CD4-positive, CD25-positive, alpha-beta regulatory T cell (primary cell): ENCODE measurements at regions not wholly inside any gene's neighbourhood (a gene's known extent, or its start where the extent isn't known, plus 50 kb on each side); places are given as distances from the start of the nearest gene placed in this dataset.

Experiments used
- ATAC-seq, 2 donors: fragments of 150-1000 bp; cut with Tn5 transposase; one replicate each; pipeline ENCODE4 v1.10.0; 2021; ENCODE audit warnings: low read depth in 2 of 2, moderate number of reproducible peaks in 2 of 2, moderate library complexity in 1 of 2
- DNase-seq, 3 donors: peaks; one replicate each; pipeline versions ENCODE4 v3.0.0 to v3.0.0-alpha.2; 2012 to 2022; ENCODE audit warnings: mixed read lengths in 1 of 3
- H3K27ac ChIP-seq: one replicate; pipeline ENCODE4 v1.7.0; 2013; ENCODE audit warnings: mild to moderate bottlenecking, low read length; ENCODE audit not compliant: insufficient read depth, poor library complexity, severe bottlenecking
- H3K27me3 ChIP-seq: one replicate; pipeline ENCODE4 v1.7.0; 2013; ENCODE audit warnings: low read length; ENCODE audit not compliant: control insufficient read depth, insufficient read depth
- H3K36me3 ChIP-seq: one replicate; pipeline ENCODE4 v1.7.0; 2013; ENCODE audit warnings: mild to moderate bottlenecking, low read length, moderate library complexity; ENCODE audit not compliant: control insufficient read depth, insufficient read depth
- H3K4me1 ChIP-seq: 2 replicates; pipeline ENCODE4 v1.7.0; 2013; ENCODE audit warnings: mild to moderate bottlenecking, low read length; ENCODE audit not compliant: insufficient read depth, control insufficient read depth, poor library complexity, severe bottlenecking
- H3K4me3 ChIP-seq: one replicate; pipeline ENCODE4 v1.7.0; 2013; ENCODE audit warnings: low read depth, mild to moderate bottlenecking, low read length, moderate library complexity
- H3K9me3 ChIP-seq, 2 experiments: 1 replicate in 1 of 2; 2 replicates in 1 of 2; pipeline ENCODE4 v1.7.0; 2013; ENCODE audit warnings: low read length in 2 of 2, mild to moderate bottlenecking in 1 of 2, moderate library complexity in 1 of 2; ENCODE audit not compliant: control insufficient read depth in 2 of 2
- H3K27ac Mint-ChIP-seq, 3 donors: one replicate each; pipeline ENCODE4 v1.8.0; 2020 to 2022; ENCODE audit warnings: mild to moderate bottlenecking in 3 of 3, mixed read lengths in 3 of 3, moderate library complexity in 2 of 3
- H3K27me3 Mint-ChIP-seq: one replicate; pipeline ENCODE4 v1.8.0; 2022; ENCODE audit warnings: mild to moderate bottlenecking, mixed read lengths
- H3K36me3 Mint-ChIP-seq: one replicate; pipeline ENCODE4 v1.8.0; 2020; ENCODE audit warnings: mixed read lengths
- H3K4me1 Mint-ChIP-seq, 4 donors: one replicate each; pipeline ENCODE4 v1.8.0; 2020 to 2022; ENCODE audit warnings: mixed read lengths in 4 of 4, mild to moderate bottlenecking in 1 of 4
- H3K4me3 Mint-ChIP-seq, 4 donors: one replicate each; pipeline ENCODE4 v1.8.0; 2020 to 2022; ENCODE audit warnings: mild to moderate bottlenecking in 4 of 4, mixed read lengths in 4 of 4, moderate library complexity in 3 of 4
- H3K9me3 Mint-ChIP-seq, 7 donors: one replicate each; pipeline ENCODE4 v1.8.0; 2020 to 2022; ENCODE audit warnings: mixed read lengths in 7 of 7, mild to moderate bottlenecking in 3 of 7, moderate library complexity in 2 of 7

- Histone ChIP-seq H3K27me3 (peaks cover 1% of the 10 kb centered on the region), H3K4me1 (no peaks in the 10 kb centered on the region), H3K9me3 (no peaks in the 10 kb centered on the region), H3K27ac (no peak overlapping the region), H3K4me3 (no peak overlapping the region), H3K36me3 (no peaks in the 10 kb centered on the region)
- Mint-ChIP-seq H3K4me3 (no peak overlapping the region), H3K27ac (peak overlapping the region in 1 of 3 donors; percentile 23), H3K4me1 (peaks cover 0 to 5% (median 0%) of the 10 kb centered on the region in 4 donors), H3K9me3 (peaks cover 0 to 2% (median 0%) of the 10 kb centered on the region in 7 donors), H3K36me3 (no peaks in the 10 kb centered on the region), H3K27me3 (no peaks in the 10 kb centered on the region)
- ATAC-seq (no peak), DNase-seq (no peak)
These were observed 105.6 kb upstream of the MAMLD1 start for GRCh38 chrX:150257353-150258175.

GRCh38 chrX:150258176-150258425, 105.0 kb upstream of the MAMLD1 start:
- H3K36me3 Mint-ChIP-seq: no peaks in the 10 kb centered on the region
- H3K9me3 Mint-ChIP-seq: peaks cover 0 to 2% (median 0%) of the 10 kb centered on the region in 7 donors
- Histone ChIP-seq H3K4me3 (no peak overlapping the region), H3K9me3 (no peaks in the 10 kb centered on the region), H3K27me3 (peaks cover 1% of the 10 kb centered on the region), H3K27ac (no peak overlapping the region), H3K36me3 (no peaks in the 10 kb centered on the region), H3K4me1 (no peaks in the 10 kb centered on the region)
- no peak for ATAC-seq
- DNase-seq: no peak
- peaks cover 0 to 5% (median 0%) of the 10 kb centered on the region in 4 donors for H3K4me1 Mint-ChIP-seq
- H3K27me3 Mint-ChIP-seq: no peaks in the 10 kb centered on the region
- H3K4me3 Mint-ChIP-seq: no peak overlapping the region
- H3K27ac Mint-ChIP-seq: peak overlapping the region in 1 of 3 donors; percentile 23

DNA sequence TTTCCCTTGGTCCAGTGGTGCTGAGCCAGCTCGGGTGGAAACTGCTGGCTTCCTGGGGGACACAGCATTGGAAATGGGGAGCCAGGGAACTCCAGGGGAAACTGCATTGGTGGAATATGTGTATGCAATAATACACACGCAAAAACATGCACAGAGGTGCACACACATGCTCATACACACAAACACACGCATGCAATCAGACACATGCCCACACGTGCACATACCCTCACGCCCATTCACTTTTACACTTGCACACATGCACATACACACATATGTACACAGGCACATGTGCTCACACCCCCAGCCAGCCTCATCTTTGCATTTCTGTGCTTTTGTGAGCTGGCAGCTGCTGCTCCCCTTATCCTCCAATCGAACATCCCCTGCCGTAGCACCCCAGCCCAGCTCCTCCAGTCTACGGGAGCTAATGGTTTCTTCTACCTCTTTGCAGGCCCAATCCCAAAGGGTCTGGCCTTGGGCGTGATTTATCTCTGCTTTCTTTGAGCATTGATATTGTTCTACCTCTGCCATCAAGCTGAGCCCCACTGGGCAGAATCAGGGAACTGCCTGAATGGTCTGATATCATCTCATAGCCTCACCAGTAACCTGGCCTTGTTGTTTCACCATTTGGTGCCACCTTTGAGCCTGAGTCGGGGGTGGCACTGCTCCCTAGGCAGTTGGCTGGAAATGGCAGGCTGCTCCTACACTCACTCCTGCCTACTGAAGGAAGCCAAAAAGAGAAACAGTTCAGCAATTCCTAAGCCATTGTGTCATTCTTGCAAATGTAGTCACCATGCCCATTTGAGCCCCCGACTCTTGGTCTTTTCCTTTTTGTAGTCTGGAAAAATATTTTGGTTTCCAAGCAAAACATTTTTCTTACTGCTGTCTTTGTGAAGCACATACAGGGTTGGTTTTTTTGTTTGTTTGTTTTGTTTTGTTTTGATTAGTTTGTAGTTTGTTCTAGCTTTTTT, 104.4 kb upstream of the MAMLD1 start:
- H3K9me3 Mint-ChIP-seq: peaks cover 0 to 2% (median 0%) of the 10 kb centered on the region in 7 donors
- peaks cover 0 to 5% (median 0%) of the 10 kb centered on the region in 4 donors for H3K4me1 Mint-ChIP-seq
- Histone ChIP-seq H3K4me3 (no peak overlapping the region), H3K9me3 (no peaks in the 10 kb centered on the region), H3K27ac (no peak overlapping the region), H3K4me1 (no peaks in the 10 kb centered on the region), H3K27me3 (peaks cover 1% of the 10 kb centered on the region), H3K36me3 (no peaks in the 10 kb centered on the region)
- no peak overlapping the region for H3K4me3 Mint-ChIP-seq
- H3K27ac Mint-ChIP-seq: peak overlapping the region in 1 of 3 donors; percentile 3
- no peaks in the 10 kb centered on the region for H3K36me3 Mint-ChIP-seq
- no peak for ATAC-seq
- no peak for DNase-seq
- no peaks in the 10 kb centered on the region for H3K27me3 Mint-ChIP-seq

DNA sequence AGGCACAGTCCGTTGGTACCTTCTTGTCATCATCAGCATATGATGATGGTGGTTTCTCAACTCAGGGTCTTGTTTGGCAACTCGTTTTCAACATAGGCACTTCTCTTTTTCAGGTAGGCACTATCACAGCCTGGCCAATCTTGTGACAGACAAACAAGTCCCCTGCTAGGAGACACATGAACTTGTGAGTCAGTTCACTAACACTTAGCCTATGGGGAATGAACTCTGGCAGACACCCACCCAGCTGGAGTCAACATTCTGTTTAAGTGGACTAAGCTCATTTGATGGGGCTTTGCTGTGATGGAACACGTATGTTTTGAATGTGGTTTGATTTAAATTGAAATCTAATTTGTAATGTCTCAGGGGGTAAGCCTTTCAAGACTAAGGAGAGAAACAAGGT, 100.7 kb upstream of the MAMLD1 start:
- no peaks in the 10 kb centered on the region for H3K4me1 Mint-ChIP-seq
- H3K9me3 Mint-ChIP-seq: peaks cover 0 to 4% (median 0%) of the 10 kb centered on the region in 7 donors
- Histone ChIP-seq H3K4me3 (no peak overlapping the region), H3K27ac (no peak overlapping the region), H3K36me3 (no peaks in the 10 kb centered on the region), H3K9me3 (no peaks in the 10 kb centered on the region), H3K4me1 (no peaks in the 10 kb centered on the region), H3K27me3 (peaks cover 1% of the 10 kb centered on the region)
- DNase-seq: no peak
- no peaks in the 10 kb centered on the region for H3K27me3 Mint-ChIP-seq
- H3K4me3 Mint-ChIP-seq: no peak overlapping the region
- no peaks in the 10 kb centered on the region for H3K36me3 Mint-ChIP-seq
- no peak overlapping the region for H3K27ac Mint-ChIP-seq
- ATAC-seq: no peak

GRCh38 chrX:150268839-150269355, 94.2 kb upstream of the MAMLD1 start:
- DNase-seq: no peak
- H3K27me3 Mint-ChIP-seq: peaks cover 4% of the 10 kb centered on the region

DNA sequence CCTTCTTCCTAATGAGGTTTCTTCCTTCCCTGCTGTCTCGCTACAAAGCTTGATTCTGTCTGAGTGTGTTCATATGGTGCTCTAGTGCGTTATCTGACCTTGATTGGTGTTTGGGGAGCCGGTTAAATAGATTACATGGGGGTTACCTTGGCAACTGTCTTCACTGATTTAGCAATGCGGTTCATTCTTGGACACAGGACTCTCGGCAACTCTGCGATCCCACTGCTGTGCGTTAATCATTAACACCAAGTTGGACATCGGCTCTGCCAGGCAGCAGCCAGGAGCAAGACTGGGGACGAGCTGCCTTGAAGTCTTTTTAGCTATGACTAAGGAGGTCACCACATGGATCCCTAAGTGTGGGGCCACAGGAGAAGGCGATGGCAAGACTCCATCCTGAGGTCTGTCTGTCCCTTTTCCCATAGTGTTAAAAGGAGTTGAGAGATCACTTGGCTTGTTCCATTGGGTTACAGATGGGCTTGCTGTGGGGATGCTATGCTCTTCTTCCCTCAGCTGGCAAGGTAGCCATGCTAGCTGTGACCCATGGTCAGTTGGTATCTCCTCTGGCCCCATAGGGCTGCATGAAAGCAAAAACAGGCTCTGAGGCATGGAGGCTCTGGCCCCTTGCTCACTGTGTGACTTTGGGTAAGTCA, 93.4 kb upstream of the MAMLD1 start:
- DNase-seq (no peak), ATAC-seq (no peak)
- Mint-ChIP-seq H3K4me3 (no peak overlapping the region), H3K9me3 (no peaks in the 10 kb centered on the region), H3K4me1 (no peaks in the 10 kb centered on the region), H3K36me3 (no peaks in the 10 kb centered on the region), H3K27ac (no peak overlapping the region), H3K27me3 (peaks cover 4% of the 10 kb centered on the region)
- no peaks in the 10 kb centered on the region for H3K4me1 ChIP-seq
- H3K9me3 ChIP-seq: no peaks in the 10 kb centered on the region
- no peak overlapping the region for H3K4me3 ChIP-seq
- H3K27me3 ChIP-seq: no peaks in the 10 kb centered on the region
- H3K27ac ChIP-seq: no peak overlapping the region
- H3K36me3 ChIP-seq: no peaks in the 10 kb centered on the region

More at GRCh38 chrX:150268839-150269355, 94.2 kb upstream of the MAMLD1 start:
- no peaks in the 10 kb centered on the region for H3K36me3 ChIP-seq
- no peaks in the 10 kb centered on the region for H3K27me3 ChIP-seq
- no peak overlapping the region for H3K27ac Mint-ChIP-seq
- H3K4me1 ChIP-seq: no peaks in the 10 kb centered on the region
- no peak overlapping the region for H3K27ac ChIP-seq
- peaks cover 0 to under 1% (median 0%) of the 10 kb centered on the region in 7 donors for H3K9me3 Mint-ChIP-seq
- no peaks in the 10 kb centered on the region for H3K4me1 Mint-ChIP-seq
- H3K9me3 ChIP-seq: no peaks in the 10 kb centered on the region
- ATAC-seq: no peak
- no peak overlapping the region for H3K4me3 ChIP-seq
- no peak overlapping the region for H3K4me3 Mint-ChIP-seq
- H3K36me3 Mint-ChIP-seq: no peaks in the 10 kb centered on the region

DNA sequence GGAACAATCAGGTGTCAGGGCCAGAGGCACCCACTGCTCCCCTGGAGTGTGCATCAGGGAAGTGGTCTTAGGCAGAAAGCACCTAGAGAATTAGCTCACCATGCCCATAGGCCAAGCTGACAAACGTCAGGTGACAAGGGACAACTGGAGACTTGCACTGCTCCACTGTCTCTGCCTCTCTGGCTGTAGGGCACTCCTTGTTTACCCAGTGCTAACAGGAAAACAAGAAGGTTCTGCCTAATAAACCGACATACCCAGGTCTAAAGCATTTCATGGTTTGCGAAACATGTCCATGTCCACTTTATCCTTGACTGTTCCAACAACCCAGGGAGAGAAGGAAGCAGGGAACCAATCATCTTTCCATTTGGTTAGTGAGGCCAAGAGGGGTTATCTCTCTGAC, 92.5 kb upstream of the MAMLD1 start:
- no peak overlapping the region for H3K27ac ChIP-seq
- no peaks in the 10 kb centered on the region for H3K27me3 ChIP-seq
- H3K4me1 Mint-ChIP-seq: no peaks in the 10 kb centered on the region
- no peak overlapping the region for H3K4me3 ChIP-seq
- no peak for DNase-seq
- no peaks in the 10 kb centered on the region for H3K9me3 ChIP-seq
- no peaks in the 10 kb centered on the region for H3K36me3 Mint-ChIP-seq
- no peak overlapping the region for H3K27ac Mint-ChIP-seq
- no peaks in the 10 kb centered on the region for H3K9me3 Mint-ChIP-seq
- ATAC-seq: no peak
- peaks cover 4% of the 10 kb centered on the region for H3K27me3 Mint-ChIP-seq
- H3K36me3 ChIP-seq: no peaks in the 10 kb centered on the region
- H3K4me1 ChIP-seq: no peaks in the 10 kb centered on the region
- no peak overlapping the region for H3K4me3 Mint-ChIP-seq
